ENCODE measurements at regions not wholly inside any gene's neighbourhood (a gene's known extent, or its start where the extent isn't known, plus 50 kb on each side); places are given as distances from the start of the nearest gene placed in this dataset.
"Not testable (repeated sequence)": the region's sequence is repeated elsewhere in the genome, so short reads cannot be mapped to it uniquely, and the experiment has no call there.

GRCh38 chr6:94588301-94588700 lies 989.0 kb upstream of the MANEA start:
- ChIA-PET CTCF (no interaction called here), POLR2A (no interaction called here)
- TF ChIP-seq HDGF (IDR thresholded peaks at IDR 0.05; ENCODE audit: borderline replicate concordance) = no peak
- no peak for TF ChIP-seq NFRKB (IDR thresholded peaks at IDR 0.05)
- no peak for TF ChIP-seq CTBP1 (IDR thresholded peaks at IDR 0.05; ENCODE audit: borderline replicate concordance)
- no peak for TF ChIP-seq PKNOX1 (IDR thresholded peaks at IDR 0.05)
- TF ChIP-seq FOXK2 (IDR thresholded peaks at IDR 0.05) = no peak
- no peak for TF ChIP-seq SP1 (IDR thresholded peaks at IDR 0.05)
- DNase-seq (ENCODE audit: extremely low spot score) = no peak

- ChIA-PET POLR2A (no interaction called here), CTCF (no interaction called here)
- no peak for DNase-seq (ENCODE audit: extremely low spot score)
- no peak for TF ChIP-seq FOXK2 (IDR thresholded peaks at IDR 0.05)
- TF ChIP-seq L3MBTL2 (conservative IDR thresholded peaks at IDR 0.05) = no peak
- TF ChIP-seq PKNOX1 (IDR thresholded peaks at IDR 0.05) = no peak
- TF ChIP-seq ZNF384 (IDR thresholded peaks at IDR 0.05) = no peak
- no peak for TF ChIP-seq ELF4 (IDR thresholded peaks at IDR 0.05)
- no peak for TF ChIP-seq SUZ12 (IDR thresholded peaks at IDR 0.05)
- TF ChIP-seq BHLHE40 (IDR thresholded peaks at IDR 0.05; ENCODE audit: borderline replicate concordance) = no peak
- no peak for TF ChIP-seq ARNT (IDR thresholded peaks at IDR 0.05)
- TF ChIP-seq FOXM1 (IDR thresholded peaks at IDR 0.05; ENCODE audit: borderline replicate concordance) = no peak
- TF ChIP-seq NFRKB (IDR thresholded peaks at IDR 0.05) = no peak
- no peak for TF ChIP-seq SP1 (IDR thresholded peaks at IDR 0.05)
- TF ChIP-seq FOXA1 (IDR thresholded peaks at IDR 0.05) = no peak
These were observed 993.1 kb upstream of the MANEA start for GRCh38 chr6:94584211-94584610.

- DNase-seq (ENCODE audit: extremely low spot score) = no peak
- ChIA-PET POLR2A (no interaction called here), CTCF (no interaction called here)
- TF ChIP-seq L3MBTL2 (conservative IDR thresholded peaks at IDR 0.05) (no peak), HDGF (IDR thresholded peaks at IDR 0.05; ENCODE audit: borderline replicate concordance) (no peak), NFRKB (IDR thresholded peaks at IDR 0.05) (no peak), SUZ12 (IDR thresholded peaks at IDR 0.05) (no peak), ELF4 (IDR thresholded peaks at IDR 0.05) (no peak)
These were observed 1006.8 kb upstream of the MANEA start for GRCh38 chr6:94570581-94570980.

- ChIA-PET POLR2A (no interaction called here), CTCF (interaction anchor here (0.6 kb wide), 1 partner anchor 86 kb away, joined by 4 read pairs; no protein-coding TSS in a partner anchor)
- DNase-seq (ENCODE audit: extremely low spot score) = no peak
- TF ChIP-seq FOXM1 (IDR thresholded peaks at IDR 0.05; ENCODE audit: borderline replicate concordance) (no peak), HDGF (IDR thresholded peaks at IDR 0.05; ENCODE audit: borderline replicate concordance) (no peak), LEF1 (IDR thresholded peaks at IDR 0.05; ENCODE audit: borderline replicate concordance) (no peak), ELF4 (IDR thresholded peaks at IDR 0.05) (no peak), CTBP1 (IDR thresholded peaks at IDR 0.05; ENCODE audit: borderline replicate concordance) (no peak)
These were observed 1014.5 kb upstream of the MANEA start for GRCh38 chr6:94562846-94563245.

GRCh38 chr6:94559829-94560537 lies 1017.4 kb upstream of the MANEA start:
- ChIA-PET CTCF (no interaction called here), POLR2A (no interaction called here)
- TF ChIP-seq LEF1 (IDR thresholded peaks at IDR 0.05; ENCODE audit: borderline replicate concordance) = no peak
- TF ChIP-seq NFRKB (IDR thresholded peaks at IDR 0.05) = no peak
- no peak for TF ChIP-seq SUZ12 (IDR thresholded peaks at IDR 0.05)
- no peak for TF ChIP-seq FOXA1 (IDR thresholded peaks at IDR 0.05)
- TF ChIP-seq TARDBP (IDR thresholded peaks at IDR 0.05) = no peak
- TF ChIP-seq PKNOX1 (IDR thresholded peaks at IDR 0.05) = no peak
- TF ChIP-seq ZNF384 (IDR thresholded peaks at IDR 0.05) = no peak
- TF ChIP-seq SP1 (IDR thresholded peaks at IDR 0.05) = no peak
- TF ChIP-seq CTBP1 (IDR thresholded peaks at IDR 0.05; ENCODE audit: borderline replicate concordance) = no peak
- no peak for TF ChIP-seq HDGF (IDR thresholded peaks at IDR 0.05; ENCODE audit: borderline replicate concordance)
- TF ChIP-seq ARNT (IDR thresholded peaks at IDR 0.05) = no peak
- no peak for TF ChIP-seq FOXK2 (IDR thresholded peaks at IDR 0.05)
- no peak for TF ChIP-seq L3MBTL2 (conservative IDR thresholded peaks at IDR 0.05)
- TF ChIP-seq BHLHE40 (IDR thresholded peaks at IDR 0.05; ENCODE audit: borderline replicate concordance) = no peak
- no peak for DNase-seq (ENCODE audit: extremely low spot score)

GRCh38 chr6:94557207-94557606 lies 1020.1 kb upstream of the MANEA start:
- POLR2A ChIA-PET; DNase-seq (ENCODE audit: extremely low spot score); CTCF ChIA-PET: not testable (repeated sequence)

GRCh38 chr6:94548201-94548600 lies 1029.1 kb upstream of the MANEA start:
- TF ChIP-seq FOXA1 (IDR thresholded peaks at IDR 0.05) = no peak
- TF ChIP-seq TARDBP (IDR thresholded peaks at IDR 0.05) = no peak
- no peak for TF ChIP-seq FOXK2 (IDR thresholded peaks at IDR 0.05)
- TF ChIP-seq ELF4 (IDR thresholded peaks at IDR 0.05) = no peak
- no peak for TF ChIP-seq CTBP1 (IDR thresholded peaks at IDR 0.05; ENCODE audit: borderline replicate concordance)
- no peak for TF ChIP-seq FOXM1 (IDR thresholded peaks at IDR 0.05; ENCODE audit: borderline replicate concordance)
- TF ChIP-seq SP1 (IDR thresholded peaks at IDR 0.05) = no peak
- TF ChIP-seq PKNOX1 (IDR thresholded peaks at IDR 0.05) = no peak
- no peak for TF ChIP-seq NFRKB (IDR thresholded peaks at IDR 0.05)
- TF ChIP-seq ZNF384 (IDR thresholded peaks at IDR 0.05) = no peak
- no peak for TF ChIP-seq L3MBTL2 (conservative IDR thresholded peaks at IDR 0.05)
- no peak for DNase-seq (ENCODE audit: extremely low spot score)
- POLR2A ChIA-PET = no interaction called here
- CTCF ChIA-PET = no interaction called here
